Mucosa of descending colon (tissue), 3 donors: ENCODE measurements at regions not wholly inside any gene's neighbourhood (a gene's known extent, or its start where the extent isn't known, plus 50 kb on each side); places are given as distances from the start of the nearest gene placed in this dataset.

Experiments
- ATAC-seq: fragments of 200-7000 bp; cut with Tn5 transposase; one replicate; pipeline ENCODE4 v1.9.1; 2020; ENCODE audit warnings: mild to moderate bottlenecking, moderate library complexity
- DNase-seq, 3 donors: peaks; one replicate each; pipeline ENCODE4 v3.0.0-alpha.2; 2020
- H3K36me3 ChIP-seq: fragments of 200-600 bp; one replicate; pipeline ENCODE4 v1.8.0; 2021; ENCODE audit warnings: low read depth, mild to moderate bottlenecking
- H3K4me1 ChIP-seq: fragments of 200-600 bp; one replicate; pipeline ENCODE4 v1.8.0; 2021; ENCODE audit warnings: low read depth, mild to moderate bottlenecking
- H3K4me3 ChIP-seq: fragments of 200-600 bp; one replicate; pipeline ENCODE4 v1.8.0; 2021; ENCODE audit warnings: mild to moderate bottlenecking
- H3K9me3 ChIP-seq: fragments of 200-600 bp; one replicate; pipeline ENCODE4 v1.8.0; 2021; ENCODE audit warnings: mild to moderate bottlenecking
- intact Hi-C, 2 donors: fragments of 100-400 bp; cut with DNase I in 1 of 2; cut with micrococcal nuclease in 1 of 2; formaldehyde crosslinking; loops; one replicate each; pipeline versions ENCODE4 v1.11.0 to v1.11.1; 2022; cut with DNase I, micrococcal nuclease
- TF ChIP-seq, protein P1 (sequence below): fragments of 200-600 bp; IDR thresholded peaks from one replicate; pipeline ENCODE4 v1.8.0; 2022; ENCODE audit warnings: antibody characterized with exemption, mild to moderate bottlenecking
- donor health status: DM: no; HTN: no; CAD: no; lungs with moderate emphysema.
- donor health status: DM: no; HTN: no; CAD: no.
- donor health status: DM: no; HTN: yes; CAD: no.

DNA sequence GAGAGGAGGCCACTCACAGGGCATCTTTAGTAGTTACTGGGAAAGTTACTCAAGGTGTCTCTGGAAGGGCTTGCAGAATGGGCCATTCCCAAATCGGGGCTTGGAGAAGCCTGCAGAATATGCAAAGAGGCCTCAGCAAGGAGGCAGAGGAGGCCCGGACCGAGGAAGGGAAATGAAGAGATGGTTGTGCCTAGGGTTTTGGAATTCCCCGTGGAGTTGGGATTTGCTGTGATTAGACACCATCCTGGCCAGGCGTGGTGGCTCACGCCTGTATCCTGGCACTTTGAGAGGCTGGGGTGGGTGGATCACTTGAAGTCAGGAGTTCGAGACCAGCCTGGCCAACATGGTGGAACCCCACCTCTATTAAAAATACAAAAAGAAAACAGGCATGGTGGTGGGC lies 193.0 kb downstream of the IRF8 start:
- Histone ChIP-seq H3K36me3 (no peaks in the 10 kb centered on the region), H3K9me3 (no peaks in the 10 kb centered on the region), H3K4me1 (no peaks in the 10 kb centered on the region), H3K4me3 (no peak overlapping the region)
- DNase-seq (no peak), ATAC-seq (no peak)
- intact Hi-C loops = no loop called here
- TF ChIP-seq, protein P1, sequence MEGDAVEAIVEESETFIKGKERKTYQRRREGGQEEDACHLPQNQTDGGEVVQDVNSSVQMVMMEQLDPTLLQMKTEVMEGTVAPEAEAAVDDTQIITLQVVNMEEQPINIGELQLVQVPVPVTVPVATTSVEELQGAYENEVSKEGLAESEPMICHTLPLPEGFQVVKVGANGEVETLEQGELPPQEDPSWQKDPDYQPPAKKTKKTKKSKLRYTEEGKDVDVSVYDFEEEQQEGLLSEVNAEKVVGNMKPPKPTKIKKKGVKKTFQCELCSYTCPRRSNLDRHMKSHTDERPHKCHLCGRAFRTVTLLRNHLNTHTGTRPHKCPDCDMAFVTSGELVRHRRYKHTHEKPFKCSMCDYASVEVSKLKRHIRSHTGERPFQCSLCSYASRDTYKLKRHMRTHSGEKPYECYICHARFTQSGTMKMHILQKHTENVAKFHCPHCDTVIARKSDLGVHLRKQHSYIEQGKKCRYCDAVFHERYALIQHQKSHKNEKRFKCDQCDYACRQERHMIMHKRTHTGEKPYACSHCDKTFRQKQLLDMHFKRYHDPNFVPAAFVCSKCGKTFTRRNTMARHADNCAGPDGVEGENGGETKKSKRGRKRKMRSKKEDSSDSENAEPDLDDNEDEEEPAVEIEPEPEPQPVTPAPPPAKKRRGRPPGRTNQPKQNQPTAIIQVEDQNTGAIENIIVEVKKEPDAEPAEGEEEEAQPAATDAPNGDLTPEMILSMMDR = no peak

DNA sequence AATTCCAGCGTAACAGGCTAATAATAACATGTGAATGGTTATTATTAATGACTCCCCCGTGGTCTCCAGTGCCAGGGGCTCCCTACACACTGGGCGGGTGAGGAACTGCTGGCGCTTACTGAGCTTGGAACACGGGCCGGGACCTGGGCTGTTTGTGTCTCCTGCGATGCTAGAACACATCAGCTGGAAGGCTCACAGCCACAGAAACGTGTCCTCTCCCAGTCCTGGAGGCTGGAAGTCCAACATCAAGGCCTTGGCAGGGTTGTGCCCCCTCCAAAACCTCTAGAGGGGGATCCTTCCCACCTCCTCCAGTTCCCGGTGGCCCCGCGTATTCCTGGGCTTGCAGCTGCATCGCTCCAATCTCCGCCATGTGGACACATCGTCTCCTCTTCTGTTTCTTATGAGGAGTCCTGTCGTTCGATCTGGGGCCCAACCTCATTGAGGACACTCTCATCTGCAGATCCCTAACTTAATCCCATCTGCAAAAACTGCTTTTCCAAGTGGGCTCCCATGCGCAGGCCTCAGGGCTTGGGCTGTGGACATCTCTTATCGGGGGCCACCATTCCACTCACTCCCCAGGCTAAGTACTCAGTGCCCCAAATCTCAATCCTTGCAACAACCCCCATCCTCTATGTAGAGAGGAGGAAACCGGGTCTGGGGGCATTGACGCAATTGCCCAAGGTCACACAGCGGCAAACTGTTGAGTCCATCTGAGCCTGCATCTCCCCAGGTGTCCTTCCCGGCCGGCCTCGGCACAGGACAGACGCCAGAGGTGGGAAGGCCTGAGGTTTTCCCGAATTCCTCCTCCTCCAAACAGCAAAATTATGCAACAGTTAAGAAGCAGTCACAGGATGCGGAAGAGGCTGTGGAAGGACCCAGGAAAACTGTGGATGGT lies 193.9 kb downstream of the IRF8 start:
- H3K36me3 ChIP-seq = no peaks in the 10 kb centered on the region
- DNase-seq = no peak
- H3K4me3 ChIP-seq = no peak overlapping the region
- H3K9me3 ChIP-seq = no peaks in the 10 kb centered on the region
- TF ChIP-seq, protein P1 = no peak
- H3K4me1 ChIP-seq = no peaks in the 10 kb centered on the region
- no peak for ATAC-seq
- intact Hi-C loops = no loop called here

DNA sequence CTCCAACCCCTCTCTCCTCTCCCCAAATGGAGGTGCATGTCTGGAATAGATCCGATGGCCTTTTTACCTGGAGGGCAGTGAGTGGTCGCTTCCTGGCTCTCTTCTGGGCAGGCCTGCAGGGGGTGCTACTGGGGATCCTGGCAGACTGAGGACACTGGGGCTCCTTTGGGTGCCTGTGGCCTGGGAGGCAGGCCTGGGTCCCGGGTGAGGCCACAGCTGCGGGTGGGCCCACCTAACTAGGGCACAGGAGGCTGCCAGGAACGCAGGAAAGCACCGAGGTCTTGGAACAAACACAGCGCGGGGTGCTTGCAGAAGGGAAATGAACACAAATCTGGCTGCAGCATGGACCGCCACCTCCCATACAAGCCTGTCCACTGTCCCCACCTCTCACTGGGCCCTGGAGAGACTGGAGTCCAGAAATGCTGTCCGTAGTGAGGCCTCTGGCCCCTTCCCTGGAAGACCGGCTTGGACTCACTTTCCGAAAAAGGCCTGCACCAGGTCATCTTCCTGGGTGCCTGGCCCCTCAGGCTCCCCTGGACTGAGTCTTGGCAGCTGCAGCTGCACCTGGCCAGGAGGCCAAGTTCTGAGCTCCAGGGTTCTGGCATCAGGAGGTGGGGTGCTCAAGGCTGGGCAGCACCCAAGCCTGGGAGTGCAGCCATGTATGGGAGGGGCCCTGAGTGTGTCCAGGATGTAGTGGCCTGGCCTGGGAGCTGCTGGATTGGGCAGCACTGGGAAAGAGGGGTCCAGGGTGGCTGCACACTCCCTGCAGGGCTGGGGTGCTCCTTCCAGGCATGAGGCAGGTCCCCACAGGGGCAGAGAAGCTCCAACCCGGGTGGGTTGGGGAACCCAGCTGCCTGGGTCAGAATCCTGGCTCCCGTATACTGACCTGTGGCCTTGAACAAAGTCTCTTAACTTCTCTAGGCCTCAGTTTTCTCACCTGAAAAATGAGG lies 195.1 kb downstream of the IRF8 start:
- DNase-seq = peak in 1 of 3 donors; percentile 15
- Histone ChIP-seq H3K9me3 (no peaks in the 10 kb centered on the region), H3K4me3 (no peak overlapping the region), H3K4me1 (no peaks in the 10 kb centered on the region), H3K36me3 (no peaks in the 10 kb centered on the region)
- TF ChIP-seq, protein P1 = no peak
- ATAC-seq = no peak
- intact Hi-C loops = no loop called here

DNA sequence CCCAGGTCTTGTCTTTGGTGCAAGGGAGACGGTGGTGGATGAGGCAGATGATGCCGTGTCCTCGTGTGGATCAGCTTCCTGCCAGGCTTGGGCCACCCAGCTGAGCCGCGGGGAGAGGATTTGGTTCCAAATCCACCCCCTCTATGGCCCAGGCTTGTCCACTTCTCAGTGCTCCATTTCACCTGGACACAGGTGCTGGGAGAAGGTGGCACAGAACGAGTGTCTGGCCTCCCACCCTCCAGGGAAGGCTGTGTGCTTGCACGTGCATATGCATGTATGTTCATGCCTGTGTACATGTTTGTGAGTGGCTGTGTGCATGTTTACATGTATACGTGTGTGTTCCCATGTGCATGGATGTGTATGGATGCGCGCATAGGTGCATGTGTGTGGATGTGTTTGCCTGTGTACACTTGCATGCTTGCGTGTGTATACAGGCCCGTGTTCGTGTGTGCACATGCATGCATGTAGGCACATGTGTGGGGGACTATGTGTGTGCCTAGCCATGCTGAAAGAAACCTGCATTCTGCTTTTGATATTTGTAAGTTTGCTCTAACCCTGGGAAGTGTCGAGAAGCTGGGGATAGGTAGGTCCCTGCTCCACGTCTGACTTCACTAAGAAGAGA lies 196.3 kb downstream of the IRF8 start:
- no peak for ATAC-seq
- TF ChIP-seq, protein P1 = no peak
- no peaks in the 10 kb centered on the region for H3K9me3 ChIP-seq
- no peak overlapping the region for H3K4me3 ChIP-seq
- H3K36me3 ChIP-seq = no peaks in the 10 kb centered on the region
- no peaks in the 10 kb centered on the region for H3K4me1 ChIP-seq
- intact Hi-C loops = no loop called here
- DNase-seq = no peak

DNA sequence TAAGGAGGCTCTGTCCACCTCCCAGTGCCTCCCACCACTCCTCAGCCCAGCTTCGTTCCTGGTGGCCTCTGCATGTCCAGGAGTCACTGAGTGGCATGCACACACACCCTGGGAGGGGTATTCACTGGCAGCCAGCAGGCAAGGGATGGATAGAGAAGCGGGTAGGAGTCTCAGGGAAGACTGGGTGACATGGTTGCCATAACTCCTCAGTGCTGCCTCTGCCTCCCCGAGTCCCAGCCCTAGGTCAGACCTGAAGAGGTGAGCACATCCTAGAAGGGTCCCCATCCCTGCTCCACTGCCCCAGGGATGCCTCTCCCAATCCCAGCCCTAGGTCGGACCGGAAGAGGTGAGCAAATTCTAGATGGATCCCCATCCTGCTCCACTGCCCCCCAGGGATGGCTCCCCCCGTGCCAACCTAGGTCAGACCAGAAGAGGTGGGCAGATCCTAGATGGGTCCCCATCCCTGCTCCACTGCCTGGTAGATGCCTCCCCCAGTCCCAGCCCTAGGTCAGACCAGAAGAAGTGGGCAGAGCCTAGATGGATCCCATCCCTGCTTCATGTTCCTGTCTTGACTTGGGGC lies 197.0 kb downstream of the IRF8 start:
- no peak for DNase-seq
- no peak for ATAC-seq
- no peak overlapping the region for H3K4me3 ChIP-seq
- intact Hi-C loops = no loop called here
- H3K4me1 ChIP-seq = peaks cover 4% of the 10 kb centered on the region
- no peaks in the 10 kb centered on the region for H3K9me3 ChIP-seq
- H3K36me3 ChIP-seq = no peaks in the 10 kb centered on the region
- TF ChIP-seq, protein P1 = no peak
